ENCODE measurements at regions not wholly inside any gene's neighbourhood (a gene's known extent, or its start where the extent isn't known, plus 50 kb on each side); places are given as distances from the start of the nearest gene placed in this dataset.

- DNase-seq (ENCODE audit: low read depth in 4 of 4, low spot score in 1 of 4): no peak
These were observed 174.7 kb downstream of the LPIN1 start for GRCh38 chr2:11920993-11921583.

GRCh38 chr2:11922294-11922693 lies 175.9 kb downstream of the LPIN1 start:
- no peak for DNase-seq (ENCODE audit: low read depth in 4 of 4, low spot score in 1 of 4)

- DNase-seq (ENCODE audit: low read depth in 4 of 4, low spot score in 1 of 4): no peak
These were observed 177.5 kb downstream of the LPIN1 start for GRCh38 chr2:11923935-11924334.

- no peak for DNase-seq (ENCODE audit: low read depth in 4 of 4, low spot score in 1 of 4)
These were observed 179.0 kb downstream of the LPIN1 start for GRCh38 chr2:11925295-11926066.

- DNase-seq (ENCODE audit: low read depth in 4 of 4, low spot score in 1 of 4): no peak
These were observed 183.9 kb downstream of the LPIN1 start for GRCh38 chr2:11930211-11930761.

GRCh38 chr2:11932048-11932512 lies 185.6 kb downstream of the LPIN1 start:
- no peak for DNase-seq (ENCODE audit: low read depth in 4 of 4, low spot score in 1 of 4)

GRCh38 chr2:11932962-11933361 lies 186.5 kb downstream of the LPIN1 start:
- DNase-seq (ENCODE audit: low read depth in 4 of 4, low spot score in 1 of 4): no peak

- no peak for DNase-seq (ENCODE audit: low read depth in 4 of 4, low spot score in 1 of 4)
These were observed 187.4 kb downstream of the LPIN1 start for GRCh38 chr2:11933854-11934253.

- DNase-seq (ENCODE audit: low read depth in 4 of 4, low spot score in 1 of 4): no peak
These were observed 190.3 kb downstream of the LPIN1 start for GRCh38 chr2:11936761-11937160.

- DNase-seq (ENCODE audit: low read depth in 4 of 4, low spot score in 1 of 4): no peak
These were observed 191.8 kb downstream of the LPIN1 start for GRCh38 chr2:11938196-11938595.

- DNase-seq (ENCODE audit: low read depth in 4 of 4, low spot score in 1 of 4): no peak
These were observed 193.1 kb downstream of the LPIN1 start for GRCh38 chr2:11939523-11939922.

GRCh38 chr2:11940121-11940743 lies 193.8 kb downstream of the LPIN1 start:
- DNase-seq (ENCODE audit: low read depth in 4 of 4, low spot score in 1 of 4): no peak

- DNase-seq (ENCODE audit: low read depth in 4 of 4, low spot score in 1 of 4): no peak
These were observed 194.4 kb downstream of the LPIN1 start for GRCh38 chr2:11940799-11941198.

- no peak for DNase-seq (ENCODE audit: low read depth in 4 of 4, low spot score in 1 of 4)
These were observed 195.1 kb downstream of the LPIN1 start for GRCh38 chr2:11941201-11942177.

- DNase-seq (ENCODE audit: low read depth in 4 of 4, low spot score in 1 of 4): no peak
These were observed 195.7 kb downstream of the LPIN1 start for GRCh38 chr2:11942178-11942569.

GRCh38 chr2:11944311-11944710 lies 197.9 kb downstream of the LPIN1 start:
- no peak for DNase-seq (ENCODE audit: low read depth in 4 of 4, low spot score in 1 of 4)

- no peak for DNase-seq (ENCODE audit: low read depth in 4 of 4, low spot score in 1 of 4)
These were observed 199.0 kb downstream of the LPIN1 start for GRCh38 chr2:11945139-11946126.

GRCh38 chr2:11947956-11948355 lies 201.5 kb downstream of the LPIN1 start:
- no peak for DNase-seq (ENCODE audit: low read depth in 4 of 4, low spot score in 1 of 4)

GRCh38 chr2:11949732-11950523 lies 203.5 kb downstream of the LPIN1 start:
- no peak for DNase-seq (ENCODE audit: low read depth in 4 of 4, low spot score in 1 of 4)

Data from stimulated activated CD4-positive, alpha-beta T cell treated with anti-CD3 and anti-CD28 coated beads, Interleukin-1b, Interleukin-23, amount 100 ng/mL, for 24 hours (primary cell).